Ovary (tissue), 3 donors: ENCODE measurements at regions not wholly inside any gene's neighbourhood (a gene's known extent, or its start where the extent isn't known, plus 50 kb on each side); places are given as distances from the start of the nearest gene placed in this dataset.
"Not testable (repeated sequence)": the region's sequence is repeated elsewhere in the genome, so short reads cannot be mapped to it uniquely, and the experiment has no call there.

Experiments
- CTCF ChIP-seq, 3 donors: fragments of 450-650 bp in 2 of 3; fragments of 200-600 bp in 1 of 3; IDR thresholded peaks; one replicate each; pipeline versions ENCODE4 v1.5.1 to v1.8.0; 2016 to 2022; ENCODE audit warnings: antibody characterized with exemption in 3 of 3, mild to moderate bottlenecking in 1 of 3
- POLR2A ChIP-seq: fragments of 450-650 bp; IDR thresholded peaks from one replicate; pipeline ENCODE4 v1.6.1; 2017; ENCODE audit warnings: antibody characterized with exemption, mild to moderate bottlenecking, moderate library complexity
- donor health status: DM: no; HTN: no; CAD: no.

GRCh38 chr1:242973341-242973740 lies 281.7 kb downstream of the CEP170 start:
- TF ChIP-seq CTCF (IDR thresholded peaks at IDR 0.05); POLR2A: not testable (repeated sequence)
